HCEC 1CT (cell line): ENCODE measurements at regions not wholly inside any gene's neighbourhood (a gene's known extent, or its start where the extent isn't known, plus 50 kb on each side); places are given as distances from the start of the nearest gene placed in this dataset.
"Not testable (repeated sequence)": the region's sequence is repeated elsewhere in the genome, so short reads cannot be mapped to it uniquely, and the experiment has no call there.

Experiments used
- DNase-seq: peaks from one replicate; pipeline ENCODE4 v3.0.0-alpha.2; 2017

GRCh38 chr3:89628856-89629670 is 521.6 kb downstream of the EPHA3 start:
- DNase-seq, result no peak

GRCh38 chr3:89635137-89635536 is 527.7 kb downstream of the EPHA3 start:
- peak; percentile 17 for DNase-seq

- no peak for DNase-seq
These were observed 537.3 kb downstream of the EPHA3 start for GRCh38 chr3:89644716-89645115.

- DNase-seq, result no peak
These were observed 542.0 kb downstream of the EPHA3 start for GRCh38 chr3:89649431-89649830.

GRCh38 chr3:89654031-89654430 is 546.6 kb downstream of the EPHA3 start:
- DNase-seq, result no peak

- DNase-seq, result no peak
These were observed 549.0 kb downstream of the EPHA3 start for GRCh38 chr3:89656388-89656787.

- no peak for DNase-seq
These were observed 572.3 kb downstream of the EPHA3 start for GRCh38 chr3:89679686-89680085.

- DNase-seq, result no peak
These were observed 575.1 kb downstream of the EPHA3 start for GRCh38 chr3:89682556-89682955.

- no peak for DNase-seq
These were observed 578.3 kb downstream of the EPHA3 start for GRCh38 chr3:89685731-89686130.

- peak; percentile 25 for DNase-seq
These were observed 583.2 kb downstream of the EPHA3 start for GRCh38 chr3:89690646-89691045.

- no peak for DNase-seq
These were observed 585.2 kb downstream of the EPHA3 start for GRCh38 chr3:89692601-89693000.

- no peak for DNase-seq
These were observed 590.0 kb downstream of the EPHA3 start for GRCh38 chr3:89697321-89697916.

- no peak for DNase-seq
These were observed 590.9 kb downstream of the EPHA3 start for GRCh38 chr3:89698208-89698830.

GRCh38 chr3:89699229-89699628 is 591.8 kb downstream of the EPHA3 start:
- DNase-seq, result no peak

GRCh38 chr3:89699771-89700170 is 592.4 kb downstream of the EPHA3 start:
- DNase-seq, result no peak

GRCh38 chr3:89702404-89702803 is 595.0 kb downstream of the EPHA3 start:
- no peak for DNase-seq

GRCh38 chr3:89713196-89713595 is 605.8 kb downstream of the EPHA3 start:
- DNase-seq, result no peak

GRCh38 chr3:89714237-89714636 is 606.8 kb downstream of the EPHA3 start:
- DNase-seq, result no peak

- DNase-seq, result peak; percentile 8
These were observed 632.9 kb downstream of the EPHA3 start for GRCh38 chr3:89740080-89740880.

GRCh38 chr3:89740881-89741177 is 633.4 kb downstream of the EPHA3 start:
- peak; percentile 92 for DNase-seq

- no peak for DNase-seq
These were observed 635.1 kb downstream of the EPHA3 start for GRCh38 chr3:89742546-89742945.

- DNase-seq, result not testable (repeated sequence)
These were observed 640.3 kb downstream of the EPHA3 start for GRCh38 chr3:89747541-89748278.

- no peak for DNase-seq
These were observed 655.0 kb downstream of the EPHA3 start for GRCh38 chr3:89762405-89762804.
